DOHH2 (cell line): ENCODE measurements at regions not wholly inside any gene's neighbourhood (a gene's known extent, or its start where the extent isn't known, plus 50 kb on each side); places are given as distances from the start of the nearest gene placed in this dataset.

Experiments used
- EZH2phosphoT487 ChIP-seq: fragments of 200-600 bp; sonication (generic); IDR thresholded peaks from 2 replicates; pipeline ENCODE4 v1.6.1; 2017; ENCODE audit warnings: borderline replicate concordance, mild to moderate bottlenecking, antibody characterized with exemption, low read length, moderate library complexity, mixed read lengths
- TF ChIP-seq, protein P1 (sequence below): fragments of 200-600 bp; sonication (generic); IDR thresholded peaks from one replicate; pipeline ENCODE4 v1.5.1; 2014; ENCODE audit warnings: antibody characterized with exemption, mild to moderate bottlenecking, low read depth, low read length; ENCODE audit not compliant: poor library complexity, severe bottlenecking

GRCh38 chr7:86942995-86943394, 116.5 kb downstream of the ELAPOR2 start:
- TF ChIP-seq, protein P1, sequence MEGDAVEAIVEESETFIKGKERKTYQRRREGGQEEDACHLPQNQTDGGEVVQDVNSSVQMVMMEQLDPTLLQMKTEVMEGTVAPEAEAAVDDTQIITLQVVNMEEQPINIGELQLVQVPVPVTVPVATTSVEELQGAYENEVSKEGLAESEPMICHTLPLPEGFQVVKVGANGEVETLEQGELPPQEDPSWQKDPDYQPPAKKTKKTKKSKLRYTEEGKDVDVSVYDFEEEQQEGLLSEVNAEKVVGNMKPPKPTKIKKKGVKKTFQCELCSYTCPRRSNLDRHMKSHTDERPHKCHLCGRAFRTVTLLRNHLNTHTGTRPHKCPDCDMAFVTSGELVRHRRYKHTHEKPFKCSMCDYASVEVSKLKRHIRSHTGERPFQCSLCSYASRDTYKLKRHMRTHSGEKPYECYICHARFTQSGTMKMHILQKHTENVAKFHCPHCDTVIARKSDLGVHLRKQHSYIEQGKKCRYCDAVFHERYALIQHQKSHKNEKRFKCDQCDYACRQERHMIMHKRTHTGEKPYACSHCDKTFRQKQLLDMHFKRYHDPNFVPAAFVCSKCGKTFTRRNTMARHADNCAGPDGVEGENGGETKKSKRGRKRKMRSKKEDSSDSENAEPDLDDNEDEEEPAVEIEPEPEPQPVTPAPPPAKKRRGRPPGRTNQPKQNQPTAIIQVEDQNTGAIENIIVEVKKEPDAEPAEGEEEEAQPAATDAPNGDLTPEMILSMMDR, result no peak
- TF ChIP-seq EZH2phosphoT487, result no peak
